GM12874 (cell line): ENCODE measurements at regions not wholly inside any gene's neighbourhood (a gene's known extent, or its start where the extent isn't known, plus 50 kb on each side); places are given as distances from the start of the nearest gene placed in this dataset.

ENCODE experiments used
- TF ChIP-seq, protein P1 (sequence below): IDR thresholded peaks from 2 replicates; pipeline ENCODE4 v1.5.1; 2011; ENCODE audit warnings: low read depth, mild to moderate bottlenecking, control low read depth, low read length, moderate library complexity; ENCODE audit not compliant: insufficient read depth

DNA sequence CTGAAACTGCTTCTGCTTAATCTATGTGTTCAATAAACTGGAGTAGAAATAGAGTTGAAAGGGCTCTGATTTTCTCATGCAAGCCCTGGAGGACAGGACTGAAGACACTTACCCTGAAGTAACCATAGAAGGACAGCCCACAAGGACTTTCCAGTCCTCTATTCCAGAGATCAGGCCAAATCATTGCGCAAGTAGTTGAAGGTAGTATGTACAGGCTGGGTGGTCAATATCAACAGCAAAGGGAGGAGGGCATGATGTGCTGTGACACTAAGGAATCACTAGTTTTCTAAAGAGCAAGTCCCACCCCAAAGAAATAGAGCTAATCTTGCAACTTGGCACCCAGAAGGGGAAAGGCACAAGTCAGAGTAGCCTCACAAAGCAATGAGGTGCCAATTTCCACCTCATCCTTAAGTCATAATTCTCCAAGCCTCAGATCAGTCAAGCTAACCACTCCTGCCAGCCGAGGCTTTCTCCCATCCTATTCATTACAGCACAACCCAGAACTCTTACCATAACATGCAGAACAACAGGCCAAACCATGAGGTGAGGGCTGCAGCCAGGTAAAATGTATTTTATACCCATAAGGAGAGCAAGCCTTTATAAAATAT lies 533.5 kb downstream of the TNS1 start:
- TF ChIP-seq, protein P1, sequence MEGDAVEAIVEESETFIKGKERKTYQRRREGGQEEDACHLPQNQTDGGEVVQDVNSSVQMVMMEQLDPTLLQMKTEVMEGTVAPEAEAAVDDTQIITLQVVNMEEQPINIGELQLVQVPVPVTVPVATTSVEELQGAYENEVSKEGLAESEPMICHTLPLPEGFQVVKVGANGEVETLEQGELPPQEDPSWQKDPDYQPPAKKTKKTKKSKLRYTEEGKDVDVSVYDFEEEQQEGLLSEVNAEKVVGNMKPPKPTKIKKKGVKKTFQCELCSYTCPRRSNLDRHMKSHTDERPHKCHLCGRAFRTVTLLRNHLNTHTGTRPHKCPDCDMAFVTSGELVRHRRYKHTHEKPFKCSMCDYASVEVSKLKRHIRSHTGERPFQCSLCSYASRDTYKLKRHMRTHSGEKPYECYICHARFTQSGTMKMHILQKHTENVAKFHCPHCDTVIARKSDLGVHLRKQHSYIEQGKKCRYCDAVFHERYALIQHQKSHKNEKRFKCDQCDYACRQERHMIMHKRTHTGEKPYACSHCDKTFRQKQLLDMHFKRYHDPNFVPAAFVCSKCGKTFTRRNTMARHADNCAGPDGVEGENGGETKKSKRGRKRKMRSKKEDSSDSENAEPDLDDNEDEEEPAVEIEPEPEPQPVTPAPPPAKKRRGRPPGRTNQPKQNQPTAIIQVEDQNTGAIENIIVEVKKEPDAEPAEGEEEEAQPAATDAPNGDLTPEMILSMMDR = no peak

DNA sequence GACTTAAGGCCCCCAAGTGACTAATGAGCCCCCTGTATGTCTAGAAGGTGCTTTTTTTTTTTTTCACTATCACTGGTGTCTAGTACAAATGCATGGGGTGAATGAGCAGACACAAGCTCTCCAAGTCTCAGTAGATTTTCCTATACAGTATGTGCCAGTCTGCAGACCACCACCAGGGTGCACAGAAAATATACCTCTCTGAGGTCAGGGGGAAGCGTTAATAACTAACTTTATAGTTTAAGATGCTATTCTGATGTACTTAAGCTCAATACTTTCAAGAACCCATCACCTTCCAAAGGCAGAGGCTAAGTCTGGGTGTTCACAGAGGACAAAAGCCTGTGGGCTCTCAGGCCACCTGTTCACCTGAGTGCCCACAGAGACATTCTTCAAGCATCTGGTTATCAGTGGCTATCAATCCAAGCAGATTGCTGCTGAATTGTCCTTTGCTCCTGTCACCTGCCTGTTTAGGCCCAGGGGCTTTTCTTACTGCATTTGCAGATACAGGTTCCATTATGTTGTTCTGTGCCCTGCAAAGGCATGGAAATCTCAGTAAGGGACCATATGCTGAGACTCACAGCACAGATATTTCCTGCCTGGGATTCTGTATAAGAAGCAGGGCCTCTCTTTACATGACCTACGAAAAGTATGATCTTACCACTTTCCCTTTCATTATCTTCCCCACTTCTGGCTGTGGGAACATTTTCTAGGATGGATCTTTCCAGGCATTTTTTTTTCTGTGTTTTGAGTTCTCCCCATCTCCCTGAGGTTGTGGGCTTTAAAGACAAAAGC lies 534.6 kb downstream of the TNS1 start:
- TF ChIP-seq, protein P1 = no peak; the same call in 1 of the 2 replicates

DNA sequence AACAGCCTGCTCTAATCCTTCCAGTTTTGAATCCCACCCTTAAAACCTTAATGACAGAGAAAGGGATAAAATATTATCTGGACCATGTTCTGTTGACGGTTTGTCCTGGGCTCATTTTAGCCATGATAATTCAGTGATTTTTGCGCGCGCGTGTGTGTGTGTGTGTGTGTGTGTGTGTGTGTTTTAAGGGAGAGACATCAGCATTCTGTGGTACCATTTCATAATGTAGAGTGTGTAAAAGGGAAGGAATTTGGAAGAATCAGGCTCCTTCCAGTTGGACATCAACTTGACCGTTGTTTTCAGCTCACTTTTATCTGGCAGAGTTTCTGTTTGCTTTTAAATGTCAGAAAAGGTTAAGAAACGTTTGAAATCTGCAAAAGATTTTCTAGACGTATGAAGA lies 535.5 kb downstream of the TNS1 start:
- TF ChIP-seq, protein P1 = no peak

DNA sequence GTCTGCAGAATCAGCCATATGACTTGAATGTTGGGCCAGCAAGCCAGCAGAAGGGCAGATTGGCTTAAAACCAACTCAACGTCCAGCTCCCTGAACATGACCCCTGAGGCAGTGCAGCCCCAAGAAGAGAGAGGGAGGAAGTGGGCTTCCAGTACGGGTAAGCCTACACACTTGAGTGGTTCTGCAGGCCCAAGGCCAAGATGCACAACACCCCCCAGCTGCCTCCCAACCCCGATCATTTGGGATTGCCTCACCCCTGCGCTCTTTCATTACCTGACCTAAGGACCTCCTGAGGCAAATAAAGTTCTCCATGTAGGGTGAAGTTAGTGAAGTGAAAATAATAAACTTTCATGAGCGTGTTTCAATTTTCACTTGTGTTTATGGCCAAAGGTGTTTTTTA lies 536.0 kb downstream of the TNS1 start:
- TF ChIP-seq, protein P1 = no peak

DNA sequence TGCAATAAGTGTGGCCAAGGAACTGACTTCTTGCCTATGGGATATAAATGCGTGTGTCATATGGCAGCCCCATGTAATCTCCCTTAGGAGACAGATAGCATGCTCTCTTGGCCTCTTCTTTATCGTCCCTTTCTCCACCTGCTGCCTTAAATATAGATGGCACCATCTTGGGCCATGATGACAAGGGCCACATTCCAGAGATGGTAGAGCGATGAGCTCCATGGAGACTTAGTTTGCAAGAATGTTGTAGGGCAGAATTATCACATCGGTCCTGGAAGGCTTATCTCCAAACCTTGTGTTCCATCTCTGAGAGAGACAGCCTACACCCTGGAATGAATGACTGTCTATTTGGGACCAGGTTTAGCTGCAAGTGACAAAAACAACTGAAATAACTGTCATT lies 536.7 kb downstream of the TNS1 start:
- TF ChIP-seq, protein P1 = no peak

DNA sequence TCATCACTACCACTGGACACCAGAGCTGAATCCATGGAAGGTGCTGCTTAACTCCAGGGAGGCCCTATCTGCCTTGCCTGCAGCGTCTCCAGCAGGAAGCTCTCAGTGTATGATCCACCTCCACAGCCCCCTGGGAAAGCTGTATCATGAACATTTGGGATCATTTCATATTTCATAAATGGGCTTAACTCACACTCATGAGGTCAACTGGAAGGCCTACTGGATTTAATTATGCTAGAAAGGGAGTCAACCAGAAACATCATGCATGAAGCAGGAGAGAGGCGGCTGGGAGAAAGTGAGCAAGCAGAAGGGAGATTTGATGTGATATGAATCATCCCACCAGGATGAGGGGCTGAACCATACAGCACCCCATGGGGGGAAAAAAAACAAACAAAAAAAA lies 537.7 kb downstream of the TNS1 start:
- TF ChIP-seq, protein P1 = no peak

DNA sequence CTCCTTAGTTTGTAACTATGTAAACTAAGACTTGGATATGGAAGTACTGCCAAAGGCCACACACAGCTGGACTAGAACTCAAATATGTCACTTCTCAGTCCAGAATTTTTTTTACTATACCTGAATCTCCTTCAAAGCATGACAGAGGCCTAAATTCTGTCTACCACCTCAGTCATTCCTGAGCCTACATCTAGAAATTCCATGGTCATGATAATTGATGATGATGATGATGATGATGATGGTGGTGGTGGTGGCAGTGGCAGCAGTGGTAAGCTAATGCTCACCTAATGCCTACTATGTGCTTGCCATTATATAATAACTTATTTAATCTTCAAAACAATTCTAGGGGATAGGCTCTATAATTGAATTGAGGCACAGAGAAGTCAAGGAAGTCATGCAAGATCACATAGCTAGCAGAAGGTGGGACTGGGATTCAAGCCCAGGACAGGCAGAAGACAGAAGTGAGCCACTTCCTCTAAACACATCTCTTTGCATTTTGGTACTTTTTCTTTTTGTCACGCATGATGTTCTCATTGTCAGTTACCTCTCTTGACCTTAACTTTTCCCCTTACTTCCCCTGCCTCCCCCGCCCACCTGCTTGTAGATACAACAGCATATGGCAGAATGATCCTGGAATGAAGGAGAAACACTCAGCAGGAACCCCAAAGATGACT lies 539.3 kb downstream of the TNS1 start:
- TF ChIP-seq, protein P1 = no peak
